UCSD-AML1 (cell line): ENCODE measurements at regions not wholly inside any gene's neighbourhood (a gene's known extent, or its start where the extent isn't known, plus 50 kb on each side); places are given as distances from the start of the nearest gene placed in this dataset.
"Not testable (repeated sequence)": the region's sequence is repeated elsewhere in the genome, so short reads cannot be mapped to it uniquely, and the experiment has no call there.

Experiments used
- DNase-seq: peaks from one replicate; lab custom pipeline; 2025; ENCODE audit not compliant: unreplicated experiment; lab: John Stamatoyannopoulos, UW

- DNase-seq: no peak
Measured at GRCh38 chrX:52261125-52261462, 76.4 kb downstream of the MAGED4 start.

DNA sequence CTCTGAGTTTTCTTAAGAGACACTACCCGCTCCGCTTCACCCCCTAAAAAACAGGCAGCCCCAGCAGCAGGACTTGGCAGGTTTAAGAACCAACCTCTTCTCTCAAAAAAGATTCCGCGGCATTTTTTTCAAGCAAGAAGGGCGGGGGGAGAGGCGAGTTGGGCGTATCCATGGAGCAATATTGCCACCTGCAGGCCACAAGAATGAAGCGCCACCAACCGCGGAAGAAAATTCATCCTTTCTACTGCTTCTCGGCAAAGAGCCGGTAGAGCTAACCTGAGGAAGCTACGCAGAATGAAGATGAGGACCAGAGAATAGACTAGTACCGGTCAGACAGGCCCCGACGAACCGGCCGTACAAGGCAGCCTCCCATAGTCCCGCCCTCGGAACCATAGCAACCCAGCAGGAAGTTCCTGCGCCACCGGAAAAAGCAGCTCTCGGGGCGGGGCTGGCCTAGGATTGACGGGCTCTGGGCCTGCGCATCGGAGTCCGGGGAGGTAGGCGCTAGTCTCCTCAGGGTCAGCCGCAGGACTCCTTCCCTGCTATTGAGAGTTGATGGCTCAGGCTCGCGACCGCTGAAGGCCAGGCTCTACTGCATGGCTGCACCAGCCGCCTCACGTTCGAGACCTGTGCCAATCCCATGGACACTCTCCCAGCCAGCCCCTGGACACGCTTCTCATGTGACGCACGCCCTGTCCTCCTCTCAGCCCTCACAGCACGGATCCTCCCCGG, 76.9 kb downstream of the MAGED4 start:
- DNase-seq: peak; percentile 89

GRCh38 chrX:52262195-52262546, 77.5 kb downstream of the MAGED4 start:
- no peak for DNase-seq

- no peak for DNase-seq
Measured at GRCh38 chrX:52263417-52263816, 78.7 kb downstream of the MAGED4 start.

DNA sequence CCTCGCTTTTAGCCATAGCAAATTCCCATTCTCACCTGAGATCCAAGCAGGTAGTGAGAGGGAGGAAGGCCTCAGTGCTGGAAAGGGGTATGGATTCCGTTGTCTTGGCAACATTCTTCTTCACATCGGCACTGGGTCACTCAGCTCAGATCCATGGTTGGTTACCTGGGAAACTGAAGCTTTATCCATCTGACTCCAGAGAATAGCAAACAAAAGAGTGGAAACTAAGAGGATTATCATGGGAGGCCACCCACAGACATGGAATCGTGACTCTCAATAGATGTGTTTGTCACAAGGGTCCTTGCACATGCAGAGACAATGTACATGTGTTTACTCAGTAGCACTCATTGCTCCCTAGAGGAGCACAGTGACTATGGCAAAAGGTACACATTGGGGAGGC, 81.0 kb downstream of the MAGED4 start:
- no peak for DNase-seq

GRCh38 chrX:52268502-52268901, 83.8 kb downstream of the MAGED4 start:
- DNase-seq: not testable (repeated sequence)

DNA sequence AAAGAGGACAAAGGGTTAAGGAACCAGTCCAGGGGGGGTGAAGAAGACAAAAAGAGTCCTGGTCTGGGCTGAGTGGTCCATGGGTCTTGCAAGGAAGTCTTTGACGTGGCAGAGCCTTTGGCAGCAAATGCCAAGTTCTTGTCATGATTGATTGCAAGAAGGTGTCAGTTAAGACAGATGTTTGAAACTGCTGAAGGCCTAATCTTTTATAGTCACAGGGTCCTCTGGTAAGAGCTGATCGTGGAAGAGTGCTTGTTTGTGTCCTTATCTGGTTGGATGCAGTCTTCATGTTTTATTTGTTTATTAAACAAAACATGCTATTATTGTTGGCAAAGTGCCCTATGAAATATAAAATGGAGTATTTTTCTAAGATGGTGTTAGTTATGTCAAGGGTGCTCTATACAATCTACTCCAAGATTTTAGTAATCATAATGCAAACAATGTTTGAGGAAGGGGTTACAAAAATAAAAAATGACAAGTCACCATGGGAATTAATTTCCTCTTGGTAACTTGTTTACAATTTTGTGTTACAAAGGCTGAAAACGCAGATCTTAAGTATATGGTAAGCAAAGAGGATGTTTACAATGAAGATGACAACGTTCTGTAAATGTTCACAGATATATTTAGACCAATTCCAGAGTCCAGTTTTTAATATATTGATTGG, 85.9 kb downstream of the MAGED4 start:
- DNase-seq: no peak

GRCh38 chrX:52271206-52271605, 86.5 kb downstream of the MAGED4 start:
- DNase-seq: no peak

GRCh38 chrX:52277666-52278065, 91.2 kb upstream of the XAGE2 start:
- no peak for DNase-seq

GRCh38 chrX:52280812-52281211, 88.0 kb upstream of the XAGE2 start:
- DNase-seq: no peak

- no peak for DNase-seq
Measured at GRCh38 chrX:52284865-52285264, 84.0 kb upstream of the XAGE2 start.

DNA sequence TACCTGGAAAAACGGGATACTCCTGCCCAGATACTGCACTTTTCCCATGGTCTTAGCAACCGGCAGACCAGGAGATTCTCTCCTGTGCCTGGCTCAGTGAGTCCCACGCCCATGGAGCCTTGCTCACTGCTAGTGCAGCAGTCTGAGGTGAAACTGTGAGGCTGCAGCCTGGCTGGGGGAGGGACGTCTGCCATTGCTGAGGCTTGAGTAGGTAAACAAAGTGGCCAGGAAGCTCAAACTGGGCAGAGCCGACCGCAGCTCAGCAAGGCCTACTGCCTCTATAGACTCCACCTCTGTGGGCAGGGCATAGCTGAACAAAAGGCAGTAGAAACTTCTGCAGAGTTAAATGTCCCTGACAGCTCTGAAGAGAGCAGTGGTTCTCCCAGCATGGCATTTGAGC, 69.9 kb upstream of the XAGE2 start:
- DNase-seq: not testable (repeated sequence)

- not testable (repeated sequence) for DNase-seq
Measured at GRCh38 chrX:52308532-52308931, 60.3 kb upstream of the XAGE2 start.
